G401.6 (cell line): ENCODE measurements at regions not wholly inside any gene's neighbourhood (a gene's known extent, or its start where the extent isn't known, plus 50 kb on each side); places are given as distances from the start of the nearest gene placed in this dataset.

Source experiments
- FAIRE-seq: peaks from 2 replicates; lab custom pipeline; 2012; peaks lifted over from hg19 to GRCh38; lab: Jason Lieb, UNC

DNA sequence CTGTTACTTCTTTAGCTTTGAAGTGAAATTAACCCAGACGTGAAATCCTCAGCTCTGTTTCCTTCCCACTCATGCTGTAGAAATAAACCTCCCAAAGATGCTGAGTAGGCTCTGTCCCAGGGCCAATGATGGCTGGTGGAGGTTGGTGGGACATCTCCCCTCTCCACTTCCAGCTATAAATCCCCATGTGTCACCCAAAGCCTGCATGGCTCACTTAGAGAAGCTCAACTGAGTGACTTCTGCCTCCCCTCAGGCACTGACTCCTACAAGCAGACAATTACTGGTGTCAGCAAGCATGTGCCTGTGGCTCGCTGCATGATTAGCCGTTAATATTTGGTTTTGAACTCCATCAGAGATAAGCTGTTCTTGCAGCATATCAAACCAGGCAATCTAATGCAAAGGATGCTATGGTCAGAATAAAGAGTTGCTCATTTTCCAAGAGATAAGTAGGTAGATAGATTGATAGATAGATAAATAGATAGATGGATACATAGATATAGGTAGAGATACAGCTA, 569.5 kb upstream of the WWC1 start:
- FAIRE-seq = no peak

DNA sequence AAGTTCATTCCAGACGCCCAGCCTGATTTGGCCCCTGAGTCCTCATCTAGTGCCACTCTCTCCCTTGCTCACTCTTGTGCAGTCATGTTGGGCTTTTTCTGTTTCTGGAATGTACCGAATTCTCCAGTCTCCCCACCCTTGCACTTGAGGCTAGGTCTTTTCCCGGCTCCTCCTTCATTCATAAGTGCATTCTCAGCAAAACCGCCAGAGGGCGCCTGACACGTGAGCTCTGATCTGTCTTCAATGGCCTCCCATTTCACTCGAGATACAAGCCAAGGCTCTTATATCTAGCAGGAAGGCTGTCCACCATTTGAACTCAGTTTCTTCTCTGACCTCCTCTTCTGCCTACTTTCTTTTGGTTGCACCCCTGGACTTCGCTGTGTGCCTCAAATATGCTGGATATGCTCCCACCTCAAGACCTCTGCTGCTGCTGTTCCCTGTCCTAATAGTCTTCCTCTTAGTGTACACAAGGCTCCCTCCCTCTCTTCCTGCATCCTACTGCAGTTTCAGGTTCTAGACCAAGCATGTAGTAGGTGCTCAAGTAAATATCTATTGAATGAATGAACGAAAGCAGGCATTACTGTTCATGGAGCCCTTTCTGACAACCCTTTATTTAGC, 568.1 kb upstream of the WWC1 start:
- FAIRE-seq = peak; percentile 96

DNA sequence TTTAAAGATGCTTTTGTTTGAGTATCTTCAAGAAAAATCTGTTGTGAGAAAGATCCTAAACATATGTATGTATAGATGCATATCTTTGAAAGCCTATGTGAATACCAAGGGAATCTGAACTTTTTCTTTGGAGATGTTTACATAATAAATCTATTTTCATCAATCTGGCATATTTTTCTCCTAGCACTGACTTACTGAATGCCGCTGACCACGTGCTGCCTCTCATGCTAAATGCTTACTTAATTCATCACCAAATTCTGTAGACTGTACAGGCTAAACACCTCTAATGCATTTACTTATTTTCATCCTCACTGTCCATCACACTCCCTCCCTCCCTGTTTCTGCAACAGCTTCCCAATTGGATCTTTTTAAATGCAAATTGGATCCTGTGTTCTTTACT, 566.2 kb upstream of the WWC1 start:
- FAIRE-seq = no peak

DNA sequence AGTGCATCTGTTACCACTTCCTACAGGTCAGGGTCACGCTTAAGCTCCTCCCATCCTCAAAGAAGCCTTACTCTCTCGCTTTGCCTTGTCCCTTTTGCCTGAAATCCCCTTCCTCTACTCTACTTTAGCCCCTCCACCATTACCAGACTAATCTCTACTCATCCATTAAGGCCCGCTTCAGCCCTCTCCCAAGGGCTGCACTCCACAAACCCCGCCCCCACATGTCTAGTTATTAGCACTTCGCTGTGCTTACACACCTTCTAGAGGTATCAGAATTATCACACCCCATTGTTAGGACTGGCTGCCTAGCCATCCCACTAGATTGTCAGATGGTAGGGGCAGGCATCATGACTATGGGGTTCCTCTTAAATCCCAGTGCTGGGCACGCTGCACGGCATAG, 565.7 kb upstream of the WWC1 start:
- no peak for FAIRE-seq

DNA sequence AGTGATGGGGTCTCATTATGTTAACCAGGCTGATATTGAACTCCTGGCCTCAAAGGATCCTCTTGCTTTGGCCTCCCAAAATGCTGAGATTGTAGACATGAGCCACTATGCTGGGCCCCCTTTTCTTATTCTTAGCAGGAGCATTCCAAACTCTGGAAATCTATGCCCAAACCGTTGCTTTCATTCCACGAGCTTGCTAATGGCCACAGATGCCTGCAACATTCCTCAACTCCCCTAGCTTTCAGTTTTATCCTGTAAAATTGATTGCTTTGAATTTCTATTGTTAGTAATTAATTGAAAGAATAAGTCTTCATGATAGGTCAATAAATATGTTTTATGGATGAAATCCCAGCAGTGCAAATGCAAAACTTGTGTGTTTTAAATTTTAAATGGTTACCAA, 564.8 kb upstream of the WWC1 start:
- no peak for FAIRE-seq

DNA sequence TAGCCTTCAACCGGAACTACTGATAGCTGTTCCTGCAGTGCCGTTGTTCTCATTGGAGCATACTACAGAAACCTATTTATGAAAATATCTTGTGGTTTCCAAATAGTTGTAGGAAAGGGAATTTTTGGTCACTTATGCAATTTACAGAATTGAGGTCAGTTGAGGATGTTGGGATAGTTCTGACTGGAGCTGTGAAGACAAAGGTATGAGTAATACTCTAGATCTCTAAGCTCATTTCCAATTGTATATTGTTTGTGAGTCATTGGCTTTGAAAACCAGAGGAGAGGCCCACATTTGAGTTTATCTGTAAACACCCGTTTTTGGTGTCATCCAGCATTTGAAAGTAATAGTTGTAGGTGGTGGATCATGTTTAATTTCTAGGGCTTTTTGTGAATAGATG, 561.3 kb upstream of the WWC1 start:
- FAIRE-seq = no peak

DNA sequence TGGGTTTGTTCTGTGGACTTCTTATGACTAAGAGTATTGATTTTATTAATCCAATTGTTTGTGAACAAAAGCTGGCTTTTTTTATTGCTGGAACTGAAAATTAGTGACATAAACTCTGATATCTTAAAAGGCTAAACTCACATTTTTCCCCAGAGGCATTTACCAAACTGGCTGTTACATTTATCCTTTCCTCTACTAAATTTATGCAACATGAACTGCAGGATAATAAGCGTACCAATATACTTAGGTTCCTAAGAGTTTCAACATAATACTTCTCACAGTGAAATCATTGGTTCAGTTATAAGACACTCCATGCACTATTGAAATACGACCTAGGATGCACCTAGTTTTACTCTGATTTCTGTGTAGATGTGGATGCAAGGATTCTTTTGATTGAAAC, 560.8 kb upstream of the WWC1 start:
- FAIRE-seq = no peak

DNA sequence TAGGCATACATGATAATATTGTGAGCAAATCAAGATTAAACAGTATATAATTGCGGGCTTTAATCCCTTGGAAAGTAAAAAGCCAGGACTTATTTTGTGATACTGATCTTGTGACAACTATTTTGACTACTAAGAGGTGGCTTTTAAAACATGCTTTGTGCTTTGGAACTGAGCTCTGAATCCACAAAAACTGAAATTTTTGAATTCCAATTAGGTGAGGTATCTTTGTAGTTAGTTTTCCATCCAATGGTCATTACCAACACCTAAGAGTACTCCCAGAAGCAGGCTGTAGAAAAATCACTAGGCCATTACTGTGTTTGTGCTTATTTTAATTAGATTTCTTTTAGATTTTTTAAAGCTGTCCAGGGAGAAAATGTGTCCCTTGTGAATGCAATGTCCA, 559.5 kb upstream of the WWC1 start:
- no peak for FAIRE-seq

DNA sequence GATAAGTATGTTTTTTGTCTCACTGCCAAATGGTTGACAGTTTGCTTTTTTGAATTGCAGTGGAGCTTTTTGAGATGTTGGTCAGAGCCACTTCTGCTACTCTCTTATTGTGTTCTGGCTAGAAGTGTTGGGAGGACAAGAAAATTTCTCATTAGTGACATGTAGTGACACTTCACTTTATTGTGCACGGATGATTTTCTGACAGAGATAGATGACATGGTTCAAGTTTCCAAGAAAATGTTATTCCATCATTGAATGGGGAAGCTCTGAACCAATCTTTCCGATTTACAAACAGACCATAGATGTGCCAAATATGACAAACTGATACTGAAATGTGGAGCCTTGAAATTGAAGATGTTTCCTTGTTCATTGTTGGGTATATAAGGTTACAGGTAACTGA, 558.9 kb upstream of the WWC1 start:
- no peak for FAIRE-seq

DNA sequence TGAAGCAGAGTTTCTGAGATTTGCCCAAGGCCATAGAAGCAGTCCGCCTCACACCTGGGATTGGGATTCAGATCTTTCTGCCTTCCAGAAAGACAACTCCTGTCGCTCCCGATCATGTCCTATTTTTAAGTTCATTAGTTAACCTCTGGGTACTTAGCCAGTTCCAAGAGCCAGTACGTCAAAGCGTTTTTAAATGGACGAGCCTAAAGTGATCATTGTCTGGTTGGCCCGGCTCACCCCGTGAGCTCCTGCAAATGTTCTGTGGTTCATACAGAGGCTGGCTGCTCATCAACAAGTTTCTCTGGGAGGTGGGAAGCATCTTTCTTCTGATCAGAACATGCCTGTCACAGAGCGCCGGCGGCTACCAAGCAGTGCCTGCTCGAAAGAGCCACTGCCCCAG, 554.5 kb upstream of the WWC1 start:
- no peak for FAIRE-seq

DNA sequence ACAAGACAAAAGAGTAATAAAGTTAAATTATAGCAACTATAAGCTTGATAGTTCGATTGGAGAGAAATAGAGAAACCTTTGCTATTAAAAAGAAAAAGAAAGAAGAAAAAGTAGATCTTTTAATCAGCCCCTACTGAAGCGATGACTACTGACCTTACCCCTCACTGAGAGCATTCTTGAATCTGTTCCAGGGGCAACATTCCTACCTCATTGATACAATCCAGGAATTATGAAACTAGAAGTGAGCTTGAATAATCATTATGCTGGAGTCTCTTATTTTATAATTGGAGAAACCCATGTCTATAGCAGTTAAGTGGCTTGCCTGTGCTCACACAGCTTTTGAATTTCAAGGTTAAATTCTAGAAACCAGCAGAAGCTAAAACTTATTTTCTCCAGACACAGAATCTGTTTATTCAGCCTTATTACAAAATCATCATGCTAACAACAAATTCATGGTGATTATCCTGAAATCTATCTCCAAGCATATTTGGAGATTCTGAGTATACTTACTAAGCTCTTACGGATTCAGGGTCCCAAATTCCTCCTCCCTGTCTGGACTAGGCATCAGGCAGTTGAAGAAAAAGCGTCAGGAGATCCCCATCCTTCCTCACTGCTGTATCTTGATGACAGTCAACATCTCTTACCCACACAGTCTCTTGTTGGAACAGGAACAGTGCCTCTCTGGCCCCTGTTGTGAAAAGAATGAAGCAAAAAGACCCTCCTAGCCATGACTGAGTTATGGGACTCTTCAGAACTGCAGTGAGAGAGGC, 547.6 kb upstream of the WWC1 start:
- no peak for FAIRE-seq

DNA sequence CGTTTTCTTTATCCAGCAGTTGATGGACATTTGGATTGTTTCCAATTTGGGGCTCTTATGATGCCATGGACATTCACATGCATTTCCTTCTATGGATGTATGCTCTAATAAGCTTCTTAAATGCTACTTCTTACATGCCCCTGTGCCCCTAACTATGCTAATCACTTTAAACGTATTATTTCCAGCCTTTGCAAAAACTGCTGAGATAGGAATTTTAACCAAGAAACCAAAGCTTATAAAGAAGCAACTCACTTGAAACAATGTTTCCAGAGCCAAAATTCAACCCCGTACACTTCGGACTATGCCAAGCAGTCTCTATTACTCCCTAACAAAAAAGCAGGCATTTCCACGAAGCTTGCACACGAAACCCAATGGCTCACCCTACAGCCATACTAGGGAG, 545.6 kb upstream of the WWC1 start:
- no peak for FAIRE-seq

DNA sequence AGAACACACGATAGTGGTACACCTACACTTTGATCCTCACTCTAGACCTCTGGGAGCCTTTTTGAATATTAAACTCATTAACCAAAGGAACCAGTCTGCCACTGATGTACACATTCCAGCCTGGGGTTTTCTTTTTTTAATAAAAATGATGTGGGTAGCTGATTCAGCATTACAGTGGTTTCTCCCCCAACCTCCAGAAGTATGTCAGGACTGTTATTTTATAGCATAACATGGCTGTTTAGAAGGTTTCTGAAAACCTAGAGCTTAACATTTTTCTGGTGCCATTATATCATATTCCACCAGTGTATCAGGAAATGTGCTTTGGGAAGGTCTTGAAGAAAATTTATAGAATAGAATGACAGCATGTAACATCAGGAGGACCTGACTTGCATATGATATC, 540.9 kb upstream of the WWC1 start:
- no peak for FAIRE-seq

DNA sequence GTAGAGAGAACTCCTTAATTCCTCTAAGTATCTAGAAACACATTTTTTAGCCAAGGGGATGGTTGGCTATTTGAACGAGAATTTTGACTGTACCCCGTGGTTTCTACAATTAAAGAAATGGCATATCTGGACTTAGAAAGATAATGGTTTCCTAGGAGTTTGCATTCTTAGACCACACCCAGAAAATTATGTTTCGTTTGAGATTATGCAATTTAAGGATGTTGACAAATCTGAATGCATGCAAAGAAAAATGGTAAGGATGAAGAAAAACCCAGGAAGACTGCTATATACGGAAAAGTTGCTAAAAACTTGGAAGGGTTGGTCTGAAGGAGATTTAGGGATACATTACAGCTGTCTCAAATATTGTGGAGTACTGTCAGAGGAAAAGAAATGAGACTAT, 538.5 kb upstream of the WWC1 start:
- FAIRE-seq = no peak

DNA sequence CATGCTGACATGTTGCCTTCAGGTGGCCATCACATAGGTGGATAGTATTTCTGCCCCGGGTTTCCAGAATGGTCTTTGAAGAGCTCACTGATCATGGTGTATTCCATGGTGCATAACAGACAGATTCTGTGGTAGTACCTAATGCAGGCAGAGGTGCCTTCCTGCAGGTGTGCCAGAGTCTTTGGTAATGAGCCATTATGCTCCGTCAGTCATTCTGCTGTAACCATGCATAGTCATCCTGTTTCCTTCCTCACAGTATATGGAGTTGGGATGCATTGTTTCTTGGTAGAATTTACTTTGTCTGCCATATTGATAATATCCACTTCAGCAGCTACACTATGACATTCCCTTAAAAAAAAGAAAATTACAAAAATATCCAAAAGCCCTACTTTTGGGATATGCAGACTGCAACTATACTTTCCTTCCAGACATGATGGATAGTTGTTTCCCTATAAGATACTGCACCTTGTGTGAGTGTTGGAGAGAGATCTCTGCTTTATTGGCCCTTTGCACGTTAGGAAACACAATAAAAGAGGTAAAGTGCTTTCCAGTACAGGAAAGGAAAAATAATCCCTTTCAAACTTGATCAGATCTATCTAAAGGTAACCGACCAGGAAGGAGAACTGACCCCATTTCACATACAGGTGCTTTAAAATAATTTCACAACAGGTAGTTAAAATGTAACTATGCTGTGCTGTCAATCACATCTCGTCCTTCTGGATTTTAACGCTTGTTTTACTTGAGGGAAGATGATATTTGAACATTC, 537.5 kb upstream of the WWC1 start:
- FAIRE-seq = no peak

DNA sequence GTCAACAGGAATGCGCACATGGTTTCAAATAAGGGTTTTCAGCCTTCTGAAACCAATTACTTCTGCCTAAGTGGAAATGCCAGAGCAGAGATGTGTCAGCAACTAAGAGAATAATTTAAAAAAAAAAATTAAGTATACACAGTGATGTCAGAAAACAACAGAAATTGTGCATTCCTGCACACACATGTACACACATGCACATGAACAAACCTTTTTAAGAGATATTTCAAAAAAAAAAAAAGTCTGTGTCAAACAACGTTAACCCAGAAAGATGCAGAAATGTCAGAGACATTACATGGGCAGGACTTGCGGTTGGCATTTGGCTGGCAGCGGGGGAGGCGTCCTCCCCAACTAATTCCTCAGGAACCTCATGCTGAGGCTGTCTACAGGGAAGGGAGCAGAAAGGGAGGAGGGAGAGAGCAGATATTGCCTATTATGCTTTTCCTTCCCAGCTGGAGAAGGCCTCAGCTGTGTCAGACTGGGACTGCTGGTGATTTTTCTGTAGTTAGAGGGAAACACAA, 536.9 kb upstream of the WWC1 start:
- no peak for FAIRE-seq

DNA sequence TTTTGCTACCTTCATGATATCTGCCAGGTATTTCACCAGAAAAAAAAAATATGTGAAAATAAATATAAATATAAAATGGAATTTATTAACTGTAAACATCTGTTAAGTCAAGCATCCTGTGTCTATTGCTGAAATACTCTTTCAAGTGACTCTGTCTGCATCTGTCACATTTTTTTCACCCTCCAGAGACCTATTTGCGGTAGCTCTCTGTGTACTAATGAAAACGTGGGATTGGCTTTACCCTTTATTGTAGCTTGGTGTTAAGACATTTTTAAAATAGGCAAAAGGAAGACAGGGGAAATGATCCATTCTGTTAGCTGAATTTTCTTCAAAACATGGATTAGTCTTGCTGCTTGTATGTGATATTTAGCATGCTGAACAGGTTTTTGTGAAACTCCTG, 536.0 kb upstream of the WWC1 start:
- no peak for FAIRE-seq

DNA sequence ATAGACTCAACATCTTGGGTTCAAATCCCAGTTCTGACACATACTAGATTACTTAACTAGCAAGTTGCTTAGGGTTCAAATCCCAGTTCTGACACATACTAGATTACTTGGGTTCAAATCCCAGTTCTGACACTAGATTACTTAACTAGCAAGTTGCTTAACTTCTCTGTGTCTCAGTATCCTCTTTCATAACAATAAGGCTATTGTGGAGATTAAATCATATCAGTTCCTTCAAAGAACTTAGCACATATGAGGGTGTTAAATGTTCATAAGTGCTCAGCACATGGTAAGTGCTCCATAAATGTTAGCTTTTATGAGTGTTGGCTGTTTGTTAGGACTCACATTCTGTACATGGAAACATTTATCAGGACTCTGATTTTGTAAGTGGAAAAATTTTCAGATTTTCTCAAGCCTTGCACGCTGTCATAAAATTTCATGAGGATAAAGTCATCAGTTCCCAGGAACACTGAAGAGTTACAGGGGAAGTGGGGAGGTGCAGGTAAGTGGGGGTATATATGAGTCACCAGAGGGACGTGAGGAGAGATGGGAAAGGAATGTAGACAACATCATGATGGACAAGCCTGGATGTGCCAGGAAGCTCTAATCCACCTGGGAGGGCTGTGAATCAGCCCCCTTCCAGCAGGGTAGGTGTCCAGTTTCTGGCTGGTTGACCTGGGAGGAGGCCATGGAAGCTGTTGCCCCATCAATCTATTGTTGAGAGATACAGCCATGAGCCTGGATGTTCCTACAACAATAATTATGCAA, 532.2 kb upstream of the WWC1 start:
- no peak for FAIRE-seq

DNA sequence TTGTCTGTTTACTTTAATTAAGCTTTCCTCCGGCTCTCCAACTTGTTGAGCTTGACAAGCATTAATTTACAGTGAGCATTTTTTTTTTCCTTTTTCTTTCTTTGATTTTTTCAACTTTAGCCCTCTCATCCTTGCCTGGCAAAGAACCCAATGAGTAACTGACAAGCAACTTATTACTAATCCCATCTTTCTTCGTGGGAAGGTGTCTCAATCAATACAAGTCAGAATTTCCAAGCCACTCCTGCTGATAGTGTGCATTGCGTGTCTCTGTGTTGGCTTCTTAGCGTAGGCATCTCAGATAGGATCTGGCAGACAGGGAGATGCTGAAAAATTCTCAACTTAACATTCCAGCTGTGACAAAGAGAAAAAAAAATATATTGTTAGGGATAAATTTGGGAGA, 527.7 kb upstream of the WWC1 start:
- no peak for FAIRE-seq

DNA sequence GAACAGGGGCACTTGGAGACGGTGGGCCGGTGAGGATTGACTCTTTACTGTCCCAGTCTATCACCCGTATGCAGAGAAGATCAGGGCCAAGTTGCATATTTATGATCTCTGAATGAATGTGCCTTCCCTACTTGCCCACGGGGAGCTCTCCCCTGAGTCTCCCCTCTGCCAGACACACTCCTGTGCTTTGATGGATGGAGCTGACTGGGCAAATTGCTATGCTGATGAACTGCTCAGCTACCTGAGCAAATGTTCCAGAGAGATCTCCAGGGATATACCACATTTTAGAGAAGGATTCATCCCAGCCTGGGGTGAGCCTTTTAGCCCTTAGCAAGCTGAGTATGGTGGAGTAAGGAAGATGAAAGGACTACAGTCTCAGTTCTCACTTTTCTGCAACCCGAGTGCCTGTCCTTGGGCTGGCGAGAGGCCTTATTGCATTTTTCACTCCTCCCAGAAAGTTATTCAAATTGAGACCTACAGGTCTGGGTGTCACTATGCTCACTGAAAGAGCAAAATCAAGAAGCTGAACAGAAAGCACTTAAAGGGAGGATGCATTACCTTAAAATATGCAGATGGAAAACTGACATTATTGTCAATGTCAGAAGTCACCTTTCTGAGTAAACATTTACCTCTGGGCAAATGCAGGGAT, 526.7 kb upstream of the WWC1 start:
- FAIRE-seq = no peak

DNA sequence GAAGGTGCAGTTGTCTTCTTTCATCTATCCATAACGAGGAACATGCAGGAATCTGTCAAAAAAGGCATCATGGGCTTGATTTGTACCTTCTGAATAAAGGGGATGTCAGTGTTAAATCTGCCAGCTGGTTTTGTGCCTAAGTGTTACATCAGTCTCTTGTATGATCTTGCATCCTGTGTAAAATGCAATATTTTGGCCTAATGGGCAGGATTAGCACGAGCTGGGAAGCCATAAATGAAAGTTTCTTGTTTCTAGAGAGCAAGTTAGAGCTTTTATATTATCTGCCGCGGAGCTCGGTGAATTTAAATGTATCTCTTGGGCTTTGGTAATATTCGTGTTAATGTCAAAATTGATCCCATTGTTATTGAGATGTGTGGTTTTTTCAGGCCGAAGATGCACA, 526.1 kb upstream of the WWC1 start:
- no peak for FAIRE-seq

DNA sequence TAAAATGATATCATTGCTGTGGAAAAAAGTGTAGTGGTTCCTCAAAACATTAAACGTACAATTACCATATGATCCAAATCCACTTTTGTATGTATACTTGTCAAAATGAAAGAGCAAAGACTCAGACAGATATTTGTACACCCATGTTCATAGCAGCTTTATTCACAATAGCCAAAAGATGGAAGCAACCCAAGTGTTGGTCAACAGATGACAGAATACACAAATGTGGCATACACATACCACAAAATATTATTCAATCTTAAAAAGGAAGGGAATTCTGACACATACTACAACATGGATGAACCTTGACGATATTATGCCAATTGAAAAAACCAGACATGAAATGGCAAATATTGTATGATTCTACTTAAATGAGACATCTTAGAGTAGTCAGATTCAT, 524.5 kb upstream of the WWC1 start:
- no peak for FAIRE-seq
